CD14-positive monocyte (primary cell): ENCODE measurements at regions not wholly inside any gene's neighbourhood (a gene's known extent, or its start where the extent isn't known, plus 50 kb on each side); places are given as distances from the start of the nearest gene placed in this dataset.

Source experiments
- DNase-seq, 3 donors: peaks; one replicate each; pipeline ENCODE4 v3.0.0-alpha.2; 2011 to 2022
- H2AFZ ChIP-seq: 2 replicates; pipeline ENCODE4 v1.6.0; 2012; ENCODE audit warnings: mild to moderate bottlenecking, low read depth, low read length, inconsistent platforms; ENCODE audit not compliant: insufficient read depth, poor library complexity, severe bottlenecking
- H3K27ac ChIP-seq, 2 donors: 1 replicate in 1 of 2; 2 replicates in 1 of 2; pipeline ENCODE4 v1.5.1; 2012 to 2013; ENCODE audit warnings: low read length in 2 of 2, control low read depth in 1 of 2, inconsistent platforms in 1 of 2, low read depth in 1 of 2, mild to moderate bottlenecking in 1 of 2
- H3K27me3 ChIP-seq, 2 donors: one replicate each; pipeline versions ENCODE4 v1.6.0 to v1.6.1; 2011 to 2013; ENCODE audit warnings: low read length in 2 of 2; ENCODE audit not compliant: control insufficient read depth in 2 of 2, insufficient read depth in 2 of 2
- H3K36me3 ChIP-seq, 2 donors: replicated peaks in 1 of 2; 1 replicate in 1 of 2; 2 replicates in 1 of 2; pipeline versions ENCODE4 v1.5.1 to v1.6.1; 2012 to 2013; ENCODE audit warnings: low read length in 2 of 2, control low read depth in 1 of 2, inconsistent platforms in 1 of 2, mild to moderate bottlenecking in 1 of 2; ENCODE audit not compliant: insufficient read depth in 2 of 2, control insufficient read depth in 1 of 2
- H3K4me1 ChIP-seq, 2 donors: 1 replicate in 1 of 2; 2 replicates in 1 of 2; pipeline versions ENCODE4 v1.5.1 to v1.6.1; 2012 to 2013; ENCODE audit warnings: low read length in 2 of 2, control low read depth in 1 of 2, inconsistent platforms in 1 of 2, mild to moderate bottlenecking in 1 of 2, moderate library complexity in 1 of 2; ENCODE audit not compliant: insufficient read depth in 2 of 2, control insufficient read depth in 1 of 2
- H3K4me2 ChIP-seq: replicated peaks from 2 replicates; pipeline ENCODE3; 2012; ENCODE audit warnings: low read length, moderate library complexity, mild to moderate bottlenecking; ENCODE audit not compliant: poor library complexity, severe bottlenecking; ENCODE audit errors: extremely low read depth
- H3K4me3 ChIP-seq, 3 experiments: fragments of 200-600 bp in 1 of 3; sonication (generic) in 1 of 3; replicated peaks in 1 of 3; 1 replicate in 2 of 3; 2 replicates in 1 of 3; pipeline ENCODE4 v1.5.1; 2011 to 2013; ENCODE audit warnings: low read length in 3 of 3, mild to moderate bottlenecking in 3 of 3, control low read depth in 2 of 3, low read depth in 2 of 3, inconsistent platforms in 1 of 3, moderate library complexity in 1 of 3
- H3K79me2 ChIP-seq: 2 replicates; pipeline ENCODE4 v1.6.0; 2012; ENCODE audit warnings: mild to moderate bottlenecking, control low read depth, inconsistent platforms, low read length, moderate library complexity; ENCODE audit not compliant: insufficient read depth
- H3K9ac ChIP-seq: 2 replicates; pipeline ENCODE4 v1.6.0; 2017; ENCODE audit warnings: low read length, mild to moderate bottlenecking; ENCODE audit not compliant: insufficient read depth, poor library complexity, severe bottlenecking
- H3K9me3 ChIP-seq, 2 donors: replicated peaks in 1 of 2; 1 replicate in 1 of 2; 2 replicates in 1 of 2; pipeline versions ENCODE4 v1.5.1 to v1.6.1; 2012 to 2013; ENCODE audit warnings: low read length in 2 of 2, control low read depth in 1 of 2; ENCODE audit not compliant: control insufficient read depth in 1 of 2, insufficient read depth in 1 of 2
- H4K20me1 ChIP-seq: 2 replicates; pipeline ENCODE4 v1.6.0; 2012; ENCODE audit warnings: mild to moderate bottlenecking, low read length, control low read depth, moderate library complexity; ENCODE audit not compliant: insufficient read depth
- H3K27ac Mint-ChIP-seq, 7 donors: one replicate each; pipeline ENCODE4 v1.8.0; 2020; ENCODE audit warnings: mild to moderate bottlenecking in 7 of 7, mixed read lengths in 7 of 7, moderate library complexity in 6 of 7, inconsistent platforms in 2 of 7
- H3K27me3 Mint-ChIP-seq, 3 donors: one replicate each; pipeline ENCODE4 v1.8.0; 2021 to 2022; ENCODE audit warnings: low read depth in 3 of 3, mild to moderate bottlenecking in 3 of 3, mixed read lengths in 3 of 3, moderate library complexity in 3 of 3, inconsistent platforms in 1 of 3
- H3K36me3 Mint-ChIP-seq, 2 donors: one replicate each; pipeline ENCODE4 v1.8.0; 2020; ENCODE audit warnings: mixed read lengths in 2 of 2, inconsistent platforms in 1 of 2, mild to moderate bottlenecking in 1 of 2
- H3K4me1 Mint-ChIP-seq: one replicate; pipeline ENCODE4 v1.8.0; 2020; ENCODE audit warnings: mild to moderate bottlenecking, mixed read lengths
- H3K4me3 Mint-ChIP-seq, 2 donors: one replicate each; pipeline ENCODE4 v1.8.0; 2020; ENCODE audit warnings: mild to moderate bottlenecking in 2 of 2, mixed read lengths in 2 of 2, moderate library complexity in 1 of 2
- H3K9me3 Mint-ChIP-seq, 7 donors: one replicate each; pipeline ENCODE4 v1.8.0; 2020 to 2022; ENCODE audit warnings: mixed read lengths in 7 of 7, mild to moderate bottlenecking in 6 of 7, moderate library complexity in 6 of 7, inconsistent platforms in 2 of 7
- WGBS: methylation state at CpG from one replicate; pipeline ENCODE4 v1.1.5; 2013; ENCODE audit warnings: missing lambda C conversion rate; ENCODE audit not compliant: insufficient coverage; 5-methylcytosine and 5-hydroxymethylcytosine counted together
- intact Hi-C, 2 donors: fragments of 100-400 bp; cut with micrococcal nuclease; formaldehyde crosslinking; loops; one replicate each; pipeline versions ENCODE4 v1.15.0 to v1.15.1; 2023
- TF ChIP-seq, protein P1 (sequence below): fragments of 200-600 bp; IDR thresholded peaks from one replicate; pipeline ENCODE4 v1.8.0; 2022; ENCODE audit warnings: antibody characterized with exemption, mild to moderate bottlenecking

DNA sequence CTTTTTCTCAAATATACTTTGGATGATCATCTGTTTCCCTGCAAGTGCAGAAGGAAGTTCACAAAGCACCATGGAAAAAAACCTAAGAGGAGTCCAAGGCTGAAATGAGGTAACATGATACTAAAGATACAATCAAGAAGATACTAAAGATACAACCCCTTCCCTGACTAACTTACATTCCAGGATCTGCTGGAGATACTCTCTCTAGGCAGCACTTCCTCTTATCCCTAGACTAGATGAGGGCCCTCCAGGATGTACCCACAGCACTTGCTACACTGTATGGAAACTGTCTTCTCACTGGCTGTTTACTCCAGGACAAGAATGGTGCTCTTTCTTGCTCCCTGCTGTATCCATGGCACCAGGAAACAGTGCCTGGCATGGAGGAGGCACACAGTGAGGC, 116.4 kb upstream of the NFE2L3 start:
- H3K27ac Mint-ChIP-seq: peak overlapping the region in 1 of 7 donors; percentile 16

DNA sequence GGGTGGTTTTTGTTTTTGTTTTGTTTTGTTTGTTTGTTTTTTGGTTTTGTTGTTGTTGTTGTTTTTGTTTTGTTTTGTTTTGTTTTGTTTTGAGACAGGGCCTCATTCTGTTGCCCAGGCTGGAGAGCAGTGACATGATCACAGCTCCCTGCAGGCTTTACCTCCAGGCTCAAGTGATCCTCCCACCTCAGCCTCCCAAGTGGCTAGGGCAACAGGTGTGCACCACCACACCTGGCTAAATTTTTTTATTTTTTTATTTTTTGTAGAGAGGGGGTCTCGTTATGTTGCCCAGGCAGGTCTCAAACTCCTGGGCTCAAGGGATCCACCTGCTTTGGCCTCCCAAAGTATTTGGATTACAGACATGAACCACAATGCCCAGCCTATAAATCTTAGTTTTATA, 115.9 kb upstream of the NFE2L3 start:
- no peak overlapping the region for H3K27ac ChIP-seq
- no peaks in the 10 kb centered on the region for H3K9me3 ChIP-seq
- no peaks in the 10 kb centered on the region for H4K20me1 ChIP-seq
- Mint-ChIP-seq H3K27ac (no peak overlapping the region), H3K36me3 (no peaks in the 10 kb centered on the region), H3K4me3 (no peak overlapping the region), H3K9me3 (peaks cover 0 to 5% (median 0%) of the 10 kb centered on the region in 7 donors), H3K27me3 (peaks cover 18 to 36% (median 31%) of the 10 kb centered on the region in 3 donors), H3K4me1 (peaks cover 14% of the 10 kb centered on the region)
- H3K36me3 ChIP-seq: no peaks in the 10 kb centered on the region
- no peak for DNase-seq
- H3K4me2 ChIP-seq: no peak overlapping the region
- H3K27me3 ChIP-seq: peaks cover 27 to 30% of the 10 kb centered on the region in 2 donors
- H3K4me3 ChIP-seq: no peak overlapping the region
- no peak overlapping the region for H3K9ac ChIP-seq
- no peaks in the 10 kb centered on the region for H3K79me2 ChIP-seq
- TF ChIP-seq, protein P1, sequence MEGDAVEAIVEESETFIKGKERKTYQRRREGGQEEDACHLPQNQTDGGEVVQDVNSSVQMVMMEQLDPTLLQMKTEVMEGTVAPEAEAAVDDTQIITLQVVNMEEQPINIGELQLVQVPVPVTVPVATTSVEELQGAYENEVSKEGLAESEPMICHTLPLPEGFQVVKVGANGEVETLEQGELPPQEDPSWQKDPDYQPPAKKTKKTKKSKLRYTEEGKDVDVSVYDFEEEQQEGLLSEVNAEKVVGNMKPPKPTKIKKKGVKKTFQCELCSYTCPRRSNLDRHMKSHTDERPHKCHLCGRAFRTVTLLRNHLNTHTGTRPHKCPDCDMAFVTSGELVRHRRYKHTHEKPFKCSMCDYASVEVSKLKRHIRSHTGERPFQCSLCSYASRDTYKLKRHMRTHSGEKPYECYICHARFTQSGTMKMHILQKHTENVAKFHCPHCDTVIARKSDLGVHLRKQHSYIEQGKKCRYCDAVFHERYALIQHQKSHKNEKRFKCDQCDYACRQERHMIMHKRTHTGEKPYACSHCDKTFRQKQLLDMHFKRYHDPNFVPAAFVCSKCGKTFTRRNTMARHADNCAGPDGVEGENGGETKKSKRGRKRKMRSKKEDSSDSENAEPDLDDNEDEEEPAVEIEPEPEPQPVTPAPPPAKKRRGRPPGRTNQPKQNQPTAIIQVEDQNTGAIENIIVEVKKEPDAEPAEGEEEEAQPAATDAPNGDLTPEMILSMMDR: no peak
- WGBS: no CpG with 5 or more reads among the region's 1 CpG
- peaks cover 7 to 14% of the 10 kb centered on the region in 2 donors for H3K4me1 ChIP-seq
- intact Hi-C loops: no loop called here
- H2AFZ ChIP-seq: no peak overlapping the region

More for the DNA sequence above, 116.4 kb upstream of the NFE2L3 start:
- peaks cover 7 to 14% of the 10 kb centered on the region in 2 donors for H3K4me1 ChIP-seq
- Mint-ChIP-seq H3K27me3 (peaks cover 17 to 32% (median 30%) of the 10 kb centered on the region in 3 donors), H3K4me3 (no peak overlapping the region), H3K9me3 (peaks cover 0 to 5% (median 0%) of the 10 kb centered on the region in 7 donors), H3K36me3 (no peaks in the 10 kb centered on the region), H3K4me1 (peaks cover 14% of the 10 kb centered on the region)
- DNase-seq: no peak
- no peak overlapping the region for H2AFZ ChIP-seq
- H3K79me2 ChIP-seq: no peaks in the 10 kb centered on the region
- no peaks in the 10 kb centered on the region for H3K9me3 ChIP-seq
- no peaks in the 10 kb centered on the region for H4K20me1 ChIP-seq
- intact Hi-C loops: no loop called here
- H3K27ac ChIP-seq: no peak overlapping the region
- peaks cover 23 to 30% of the 10 kb centered on the region in 2 donors for H3K27me3 ChIP-seq
- H3K4me2 ChIP-seq: no peak overlapping the region
- no peak overlapping the region for H3K9ac ChIP-seq
- TF ChIP-seq, protein P1: no peak
- H3K4me3 ChIP-seq: no peak overlapping the region
- H3K36me3 ChIP-seq: no peaks in the 10 kb centered on the region
